Progenitor cell of endocrine pancreas (in vitro differentiated cells): ENCODE measurements at regions not wholly inside any gene's neighbourhood (a gene's known extent, or its start where the extent isn't known, plus 50 kb on each side); places are given as distances from the start of the nearest gene placed in this dataset.

ENCODE experiments used
- DNase-seq: peaks from one replicate; pipeline ENCODE4 v3.0.0; 2021; ENCODE audit warnings: low spot score; ENCODE audit not compliant: unreplicated experiment
- H3K27ac Mint-ChIP-seq: 2 replicates; pipeline ENCODE4 v1.8.0; 2021; ENCODE audit warnings: mild to moderate bottlenecking, moderate library complexity, mixed read lengths
- H3K27me3 Mint-ChIP-seq: 2 replicates; pipeline ENCODE4 v1.8.0; 2021; ENCODE audit warnings: mixed read lengths
- H3K36me3 Mint-ChIP-seq: 2 replicates; pipeline ENCODE4 v1.8.0; 2022; ENCODE audit warnings: mixed read lengths; ENCODE audit not compliant: insufficient read depth
- H3K4me1 Mint-ChIP-seq: 2 replicates; pipeline ENCODE4 v1.8.0; 2021; ENCODE audit warnings: low read depth, mixed read lengths
- H3K4me3 Mint-ChIP-seq: 2 replicates; pipeline ENCODE4 v1.8.0; 2021; ENCODE audit warnings: low read depth, mild to moderate bottlenecking, moderate library complexity, mixed read lengths
- H3K9me3 Mint-ChIP-seq: 2 replicates; pipeline ENCODE4 v1.8.0; 2021; ENCODE audit warnings: low read depth, mixed read lengths
- TF ChIP-seq, protein P1 (sequence below): fragments of 200-600 bp; sonication (generic); IDR thresholded peaks from one replicate; pipeline ENCODE4 v1.5.0; 2021; ENCODE audit warnings: antibody characterized with exemption, mild to moderate bottlenecking; ENCODE audit not compliant: unreplicated experiment

GRCh38 chr18:30920757-30921156 is 121.8 kb downstream of the DSC3 start:
- Mint-ChIP-seq H3K4me1 (no peaks in the 10 kb centered on the region), H3K9me3 (no peaks in the 10 kb centered on the region), H3K27ac (no peak overlapping the region), H3K27me3 (no peaks in the 10 kb centered on the region), H3K36me3 (no peaks in the 10 kb centered on the region), H3K4me3 (no peak overlapping the region)
- TF ChIP-seq, protein P1, sequence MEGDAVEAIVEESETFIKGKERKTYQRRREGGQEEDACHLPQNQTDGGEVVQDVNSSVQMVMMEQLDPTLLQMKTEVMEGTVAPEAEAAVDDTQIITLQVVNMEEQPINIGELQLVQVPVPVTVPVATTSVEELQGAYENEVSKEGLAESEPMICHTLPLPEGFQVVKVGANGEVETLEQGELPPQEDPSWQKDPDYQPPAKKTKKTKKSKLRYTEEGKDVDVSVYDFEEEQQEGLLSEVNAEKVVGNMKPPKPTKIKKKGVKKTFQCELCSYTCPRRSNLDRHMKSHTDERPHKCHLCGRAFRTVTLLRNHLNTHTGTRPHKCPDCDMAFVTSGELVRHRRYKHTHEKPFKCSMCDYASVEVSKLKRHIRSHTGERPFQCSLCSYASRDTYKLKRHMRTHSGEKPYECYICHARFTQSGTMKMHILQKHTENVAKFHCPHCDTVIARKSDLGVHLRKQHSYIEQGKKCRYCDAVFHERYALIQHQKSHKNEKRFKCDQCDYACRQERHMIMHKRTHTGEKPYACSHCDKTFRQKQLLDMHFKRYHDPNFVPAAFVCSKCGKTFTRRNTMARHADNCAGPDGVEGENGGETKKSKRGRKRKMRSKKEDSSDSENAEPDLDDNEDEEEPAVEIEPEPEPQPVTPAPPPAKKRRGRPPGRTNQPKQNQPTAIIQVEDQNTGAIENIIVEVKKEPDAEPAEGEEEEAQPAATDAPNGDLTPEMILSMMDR: no peak
- DNase-seq: no peak

DNA sequence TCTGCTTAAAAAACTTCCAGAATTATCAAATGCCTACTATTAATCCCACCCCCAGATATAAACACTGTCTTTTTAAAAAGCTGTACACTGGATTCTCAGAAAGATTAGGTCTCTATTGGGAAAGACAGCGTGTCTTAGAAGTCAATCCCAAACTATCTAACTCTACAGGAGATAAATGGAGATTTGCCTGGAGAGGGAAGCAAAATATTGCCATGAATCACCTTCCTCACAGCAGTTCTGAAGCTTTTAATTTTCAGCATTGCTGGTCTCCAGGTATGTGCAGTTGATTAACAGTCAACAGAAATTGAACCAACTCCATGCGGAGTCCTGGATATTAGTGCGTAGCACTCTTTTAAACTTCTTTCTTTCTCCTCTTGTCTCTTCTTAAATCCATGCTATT is 122.2 kb downstream of the DSC3 start:
- no peak for DNase-seq
- H3K4me3 Mint-ChIP-seq: no peak overlapping the region
- H3K36me3 Mint-ChIP-seq: no peaks in the 10 kb centered on the region
- H3K9me3 Mint-ChIP-seq: no peaks in the 10 kb centered on the region
- no peak overlapping the region for H3K27ac Mint-ChIP-seq
- no peaks in the 10 kb centered on the region for H3K27me3 Mint-ChIP-seq
- no peaks in the 10 kb centered on the region for H3K4me1 Mint-ChIP-seq
- TF ChIP-seq, protein P1: no peak

- H3K4me1 Mint-ChIP-seq: no peaks in the 10 kb centered on the region
- DNase-seq: no peak
- H3K4me3 Mint-ChIP-seq: no peak overlapping the region
- TF ChIP-seq, protein P1: no peak
- H3K36me3 Mint-ChIP-seq: no peaks in the 10 kb centered on the region
- H3K9me3 Mint-ChIP-seq: no peaks in the 10 kb centered on the region
- no peak overlapping the region for H3K27ac Mint-ChIP-seq
- no peaks in the 10 kb centered on the region for H3K27me3 Mint-ChIP-seq
Observed at GRCh38 chr18:30917651-30918050, 124.9 kb downstream of the DSC3 start.

DNA sequence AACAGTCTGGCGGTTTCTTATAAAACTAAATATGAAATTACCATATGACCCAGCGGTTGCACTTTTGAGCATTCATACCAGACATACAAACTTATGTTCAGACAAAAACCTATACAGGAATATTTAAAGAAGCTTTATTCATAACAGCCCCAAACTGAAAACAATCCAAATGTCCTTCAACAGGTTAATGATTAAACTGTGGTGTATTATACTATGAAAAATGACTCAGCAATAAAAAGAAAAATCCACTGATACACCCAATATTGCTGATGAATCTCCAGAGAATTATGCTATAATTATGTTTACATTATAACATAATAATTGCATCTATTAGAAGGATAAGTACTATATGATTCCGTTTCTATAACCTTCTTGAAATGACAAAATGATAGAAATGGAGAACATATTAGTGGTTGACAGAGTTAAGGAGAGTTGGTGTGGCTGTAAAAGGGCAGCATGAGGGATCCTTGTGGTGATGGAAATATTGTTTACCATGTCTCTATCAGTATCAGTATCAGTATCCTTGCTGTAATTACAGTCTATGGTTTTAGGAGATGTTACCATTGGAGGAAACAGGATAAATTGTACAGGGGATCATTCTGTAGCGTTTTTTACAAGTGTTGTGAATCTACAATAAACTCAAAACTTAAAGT is 127.1 kb downstream of the DSC3 start:
- no peak overlapping the region for H3K27ac Mint-ChIP-seq
- no peaks in the 10 kb centered on the region for H3K27me3 Mint-ChIP-seq
- TF ChIP-seq, protein P1: no peak
- H3K9me3 Mint-ChIP-seq: no peaks in the 10 kb centered on the region
- no peaks in the 10 kb centered on the region for H3K4me1 Mint-ChIP-seq
- H3K4me3 Mint-ChIP-seq: no peak overlapping the region
- DNase-seq: no peak
- H3K36me3 Mint-ChIP-seq: no peaks in the 10 kb centered on the region

- Mint-ChIP-seq H3K9me3 (no peaks in the 10 kb centered on the region), H3K27me3 (no peaks in the 10 kb centered on the region), H3K4me1 (no peaks in the 10 kb centered on the region), H3K27ac (no peak overlapping the region), H3K36me3 (no peaks in the 10 kb centered on the region), H3K4me3 (no peak overlapping the region)
- TF ChIP-seq, protein P1: no peak
- no peak for DNase-seq
Observed at GRCh38 chr18:30908381-30908780, 134.2 kb downstream of the DSC3 start.
